Dendritic cell treated with granulocyte-macrophage colony-stimulating factor and Interleukin-4, amounts not matched to agents 40 ng/mL and 50 ng/mL, for 4 days (primary cell): ENCODE measurements at regions not wholly inside any gene's neighbourhood (a gene's known extent, or its start where the extent isn't known, plus 50 kb on each side); places are given as distances from the start of the nearest gene placed in this dataset.

Source experiments
- H3K27ac Mint-ChIP-seq: one replicate; pipeline ENCODE4 v1.8.0; 2022; ENCODE audit warnings: mild to moderate bottlenecking, mixed read lengths
- H3K27me3 Mint-ChIP-seq: one replicate; pipeline ENCODE4 v1.8.0; 2022; ENCODE audit warnings: mild to moderate bottlenecking, mixed read lengths
- H3K36me3 Mint-ChIP-seq: one replicate; pipeline ENCODE4 v1.8.0; 2022; ENCODE audit warnings: low read depth, mixed read lengths
- H3K4me1 Mint-ChIP-seq: one replicate; pipeline ENCODE4 v1.8.0; 2022; ENCODE audit warnings: low read depth, mixed read lengths
- H3K4me3 Mint-ChIP-seq: one replicate; pipeline ENCODE4 v1.8.0; 2022; ENCODE audit warnings: mild to moderate bottlenecking, moderate library complexity, mixed read lengths
- H3K9me3 Mint-ChIP-seq: one replicate; pipeline ENCODE4 v1.8.0; 2022; ENCODE audit warnings: mixed read lengths
- intact Hi-C: fragments of 100-400 bp; cut with micrococcal nuclease; formaldehyde crosslinking; loops from one replicate; pipeline ENCODE4 v1.15.0; 2022

DNA sequence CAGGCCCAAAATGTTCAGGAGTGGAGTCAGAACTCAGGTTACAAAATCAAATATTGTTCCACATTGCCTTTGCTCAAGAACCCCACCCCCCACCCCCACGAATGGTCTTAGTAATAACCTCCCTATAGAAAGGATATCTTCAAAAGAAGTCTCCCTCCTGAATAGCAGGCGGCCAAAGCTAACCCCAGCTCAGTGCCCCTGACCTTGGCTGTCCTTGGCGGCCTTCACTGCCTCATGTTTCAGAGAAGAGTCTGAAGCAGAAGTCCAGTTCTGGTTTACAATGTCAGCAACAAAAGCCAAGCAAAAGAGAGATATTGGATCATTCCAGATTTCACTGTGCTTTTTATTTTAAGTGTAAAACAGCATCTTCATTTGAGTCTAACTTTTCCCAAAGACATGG is 476.5 kb upstream of the NRP1 start:
- Mint-ChIP-seq H3K4me1 (no peaks in the 10 kb centered on the region), H3K27me3 (peaks cover 6% of the 10 kb centered on the region), H3K27ac (no peak overlapping the region), H3K36me3 (no peaks in the 10 kb centered on the region), H3K9me3 (no peaks in the 10 kb centered on the region), H3K4me3 (no peak overlapping the region)
- intact Hi-C loops: no loop called here

DNA sequence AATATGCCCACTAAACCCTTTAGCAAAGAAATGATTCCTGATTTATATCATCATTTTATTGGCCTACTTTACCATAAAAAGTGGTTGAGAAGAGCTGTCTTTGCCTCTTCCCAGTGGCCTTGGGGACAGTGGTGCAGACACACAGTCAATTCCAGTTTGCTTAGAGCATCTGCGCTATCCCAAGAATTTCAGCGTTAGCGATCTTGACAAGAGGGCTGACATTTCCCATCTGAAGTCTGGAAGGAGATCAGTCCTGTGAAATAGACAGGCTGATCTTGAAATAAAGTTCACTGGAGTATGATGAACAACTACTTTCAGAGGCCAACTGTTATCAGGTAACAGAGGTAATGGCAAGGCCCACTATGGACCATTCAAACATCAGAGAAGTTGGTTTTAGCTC is 475.3 kb upstream of the NRP1 start:
- Mint-ChIP-seq H3K27me3 (peaks cover 6% of the 10 kb centered on the region), H3K4me1 (no peaks in the 10 kb centered on the region), H3K4me3 (no peak overlapping the region), H3K9me3 (no peaks in the 10 kb centered on the region), H3K36me3 (no peaks in the 10 kb centered on the region), H3K27ac (no peak overlapping the region)
- intact Hi-C loops: no loop called here

DNA sequence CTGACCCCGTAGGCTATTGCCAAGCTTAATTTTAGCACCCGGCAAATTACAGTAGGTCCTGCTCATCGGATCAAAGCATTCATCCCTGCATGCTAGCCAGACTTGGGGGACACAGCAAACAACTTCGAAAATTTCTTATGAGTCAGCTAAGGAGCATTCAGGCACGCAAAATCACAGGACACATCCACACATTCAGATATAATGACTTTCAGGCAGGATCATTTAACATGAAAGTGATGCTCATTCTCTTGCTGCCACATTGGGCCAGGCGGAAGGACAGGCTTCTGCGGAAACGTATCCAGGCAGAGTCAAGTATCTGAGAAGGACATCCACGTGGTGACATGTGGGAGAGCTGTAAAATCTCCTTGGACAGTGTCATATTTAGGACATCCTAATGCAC is 474.0 kb upstream of the NRP1 start:
- peaks cover 6% of the 10 kb centered on the region for H3K27me3 Mint-ChIP-seq
- intact Hi-C loops: no loop called here
- no peaks in the 10 kb centered on the region for H3K36me3 Mint-ChIP-seq
- no peak overlapping the region for H3K27ac Mint-ChIP-seq
- H3K4me3 Mint-ChIP-seq: no peak overlapping the region
- H3K9me3 Mint-ChIP-seq: no peaks in the 10 kb centered on the region
- no peaks in the 10 kb centered on the region for H3K4me1 Mint-ChIP-seq

GRCh38 chr10:33807531-33808359 is 473.3 kb upstream of the NRP1 start:
- H3K4me1 Mint-ChIP-seq: no peaks in the 10 kb centered on the region
- H3K4me3 Mint-ChIP-seq: no peak overlapping the region
- no peaks in the 10 kb centered on the region for H3K9me3 Mint-ChIP-seq
- H3K27ac Mint-ChIP-seq: no peak overlapping the region
- peaks cover 6% of the 10 kb centered on the region for H3K27me3 Mint-ChIP-seq
- H3K36me3 Mint-ChIP-seq: no peaks in the 10 kb centered on the region
- intact Hi-C loops: no loop called here

- Mint-ChIP-seq H3K4me3 (no peak overlapping the region), H3K27ac (no peak overlapping the region), H3K9me3 (no peaks in the 10 kb centered on the region), H3K27me3 (peaks cover 3% of the 10 kb centered on the region), H3K36me3 (no peaks in the 10 kb centered on the region), H3K4me1 (no peaks in the 10 kb centered on the region)
- intact Hi-C loops: no loop called here
These were observed 471.4 kb upstream of the NRP1 start for GRCh38 chr10:33805831-33806230.

DNA sequence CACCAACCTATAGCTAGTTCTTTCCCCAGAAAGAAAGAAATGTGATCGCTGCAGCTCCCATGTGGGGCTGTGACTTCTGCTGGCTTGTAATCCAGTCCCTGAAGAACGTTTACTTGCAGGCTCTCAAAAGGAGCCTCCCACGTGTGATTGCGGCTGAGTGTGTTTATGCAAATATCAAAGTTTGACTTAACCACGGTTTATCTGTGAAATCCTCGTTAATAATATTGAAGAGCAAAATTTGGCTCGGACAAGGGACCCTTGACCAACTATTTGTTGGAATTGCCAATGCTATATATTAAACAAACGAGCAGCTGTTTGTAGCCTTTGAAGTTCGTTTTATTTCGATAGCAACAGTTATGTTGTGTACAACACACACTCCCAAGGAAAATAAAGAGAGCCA is 470.1 kb upstream of the NRP1 start:
- H3K9me3 Mint-ChIP-seq: no peaks in the 10 kb centered on the region
- H3K4me1 Mint-ChIP-seq: no peaks in the 10 kb centered on the region
- intact Hi-C loops: no loop called here
- H3K4me3 Mint-ChIP-seq: no peak overlapping the region
- peaks cover 3% of the 10 kb centered on the region for H3K27me3 Mint-ChIP-seq
- no peaks in the 10 kb centered on the region for H3K36me3 Mint-ChIP-seq
- no peak overlapping the region for H3K27ac Mint-ChIP-seq

GRCh38 chr10:33803248-33803647 is 468.8 kb upstream of the NRP1 start:
- intact Hi-C loops: no loop called here
- no peaks in the 10 kb centered on the region for H3K9me3 Mint-ChIP-seq
- H3K4me1 Mint-ChIP-seq: no peaks in the 10 kb centered on the region
- no peak overlapping the region for H3K27ac Mint-ChIP-seq
- peaks cover 3% of the 10 kb centered on the region for H3K27me3 Mint-ChIP-seq
- H3K4me3 Mint-ChIP-seq: no peak overlapping the region
- no peaks in the 10 kb centered on the region for H3K36me3 Mint-ChIP-seq

GRCh38 chr10:33802566-33802965 is 468.1 kb upstream of the NRP1 start:
- Mint-ChIP-seq H3K4me1 (no peaks in the 10 kb centered on the region), H3K4me3 (no peak overlapping the region), H3K36me3 (no peaks in the 10 kb centered on the region), H3K27ac (no peak overlapping the region), H3K27me3 (peaks cover 3% of the 10 kb centered on the region), H3K9me3 (no peaks in the 10 kb centered on the region)
- intact Hi-C loops: no loop called here

DNA sequence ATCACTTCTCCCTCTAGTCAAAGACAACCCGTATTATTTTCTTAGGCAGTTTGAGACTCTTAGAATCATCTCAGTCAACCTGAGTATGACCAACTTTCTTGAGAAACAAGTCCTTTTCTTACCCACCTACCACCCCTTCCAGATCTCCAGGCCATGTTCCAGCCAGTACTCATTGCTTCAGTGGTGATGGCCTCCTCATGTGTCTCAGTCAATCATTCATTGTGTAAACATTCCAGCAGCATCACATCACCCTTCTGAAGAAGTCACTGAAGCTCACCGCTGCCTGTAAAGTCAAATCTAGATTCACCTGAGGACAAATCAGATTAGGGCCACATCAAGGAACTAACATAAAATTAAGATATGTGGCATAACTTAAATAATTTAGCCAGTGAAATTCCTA is 467.2 kb upstream of the NRP1 start:
- Mint-ChIP-seq H3K4me1 (no peaks in the 10 kb centered on the region), H3K9me3 (no peaks in the 10 kb centered on the region), H3K36me3 (no peaks in the 10 kb centered on the region), H3K27me3 (peaks cover 3% of the 10 kb centered on the region), H3K27ac (no peak overlapping the region), H3K4me3 (no peak overlapping the region)
- intact Hi-C loops: no loop called here

GRCh38 chr10:33800986-33801385 is 466.5 kb upstream of the NRP1 start:
- Mint-ChIP-seq H3K4me1 (no peaks in the 10 kb centered on the region), H3K27me3 (peaks cover 4% of the 10 kb centered on the region), H3K27ac (no peak overlapping the region), H3K4me3 (no peak overlapping the region), H3K36me3 (no peaks in the 10 kb centered on the region), H3K9me3 (no peaks in the 10 kb centered on the region)
- intact Hi-C loops: no loop called here

GRCh38 chr10:33800545-33800944 is 466.1 kb upstream of the NRP1 start:
- peaks cover 4% of the 10 kb centered on the region for H3K27me3 Mint-ChIP-seq
- H3K9me3 Mint-ChIP-seq: no peaks in the 10 kb centered on the region
- intact Hi-C loops: no loop called here
- no peaks in the 10 kb centered on the region for H3K4me1 Mint-ChIP-seq
- H3K27ac Mint-ChIP-seq: no peak overlapping the region
- H3K36me3 Mint-ChIP-seq: no peaks in the 10 kb centered on the region
- H3K4me3 Mint-ChIP-seq: no peak overlapping the region

GRCh38 chr10:33799944-33800323 is 465.5 kb upstream of the NRP1 start:
- H3K4me3 Mint-ChIP-seq: no peak overlapping the region
- no peak overlapping the region for H3K27ac Mint-ChIP-seq
- no peaks in the 10 kb centered on the region for H3K4me1 Mint-ChIP-seq
- H3K36me3 Mint-ChIP-seq: no peaks in the 10 kb centered on the region
- intact Hi-C loops: no loop called here
- H3K27me3 Mint-ChIP-seq: peaks cover 4% of the 10 kb centered on the region
- no peaks in the 10 kb centered on the region for H3K9me3 Mint-ChIP-seq

DNA sequence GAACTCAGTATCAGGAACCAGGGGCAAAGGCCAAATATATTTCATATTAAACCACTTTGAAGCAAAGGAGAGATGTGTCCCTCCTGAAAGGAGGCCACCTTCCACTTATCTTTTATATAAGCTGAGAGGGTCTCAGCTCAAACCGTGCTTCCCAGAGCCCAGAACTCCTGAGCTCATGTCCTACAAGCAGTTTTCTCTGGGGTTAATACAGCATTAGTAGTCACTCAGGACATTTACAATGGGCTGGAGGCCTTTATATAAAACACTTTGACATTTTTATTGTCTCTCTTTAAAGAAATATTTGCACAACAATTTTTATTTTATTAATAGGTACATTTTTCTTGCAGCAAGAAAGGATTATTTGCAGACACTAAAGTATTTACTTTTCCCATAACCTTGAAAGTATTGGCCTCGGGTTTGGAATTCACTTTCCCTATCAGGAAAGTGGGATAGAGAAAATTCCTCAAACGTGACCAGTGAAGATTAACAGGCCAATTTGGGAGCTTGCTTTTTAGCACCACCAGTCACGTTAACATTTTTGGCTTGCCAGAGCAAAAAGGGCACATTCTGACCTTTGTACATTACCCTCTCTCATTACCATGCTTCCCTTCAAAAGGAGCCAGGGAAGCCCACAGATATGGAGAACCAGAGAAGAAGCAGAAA is 464.9 kb upstream of the NRP1 start:
- Mint-ChIP-seq H3K27ac (no peak overlapping the region), H3K9me3 (no peaks in the 10 kb centered on the region), H3K27me3 (peaks cover 4% of the 10 kb centered on the region), H3K4me3 (no peak overlapping the region), H3K4me1 (peaks cover 2% of the 10 kb centered on the region), H3K36me3 (no peaks in the 10 kb centered on the region)
- intact Hi-C loops: no loop called here

DNA sequence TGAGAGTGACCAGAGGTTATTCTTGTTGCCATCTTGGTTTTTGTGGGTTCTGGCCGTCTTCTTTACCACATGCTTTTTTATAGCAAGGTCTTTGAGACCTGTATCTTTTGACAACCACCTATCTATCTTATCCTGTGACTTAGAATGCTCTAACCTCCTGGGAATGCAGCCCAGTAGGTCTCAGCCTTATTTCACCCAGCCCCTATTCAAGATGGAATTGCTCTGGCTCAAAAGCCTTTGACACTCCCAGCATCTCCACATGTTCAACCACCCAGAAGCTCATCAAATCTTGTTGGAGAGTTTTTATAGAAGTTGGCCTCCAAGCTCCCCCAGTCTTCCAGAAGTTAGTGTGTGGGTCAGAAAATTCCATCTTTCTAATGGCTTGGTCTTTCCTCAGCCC is 464.3 kb upstream of the NRP1 start:
- H3K27ac Mint-ChIP-seq: no peak overlapping the region
- peaks cover 4% of the 10 kb centered on the region for H3K27me3 Mint-ChIP-seq
- no peak overlapping the region for H3K4me3 Mint-ChIP-seq
- intact Hi-C loops: no loop called here
- no peaks in the 10 kb centered on the region for H3K36me3 Mint-ChIP-seq
- peaks cover 9% of the 10 kb centered on the region for H3K4me1 Mint-ChIP-seq
- no peaks in the 10 kb centered on the region for H3K9me3 Mint-ChIP-seq

DNA sequence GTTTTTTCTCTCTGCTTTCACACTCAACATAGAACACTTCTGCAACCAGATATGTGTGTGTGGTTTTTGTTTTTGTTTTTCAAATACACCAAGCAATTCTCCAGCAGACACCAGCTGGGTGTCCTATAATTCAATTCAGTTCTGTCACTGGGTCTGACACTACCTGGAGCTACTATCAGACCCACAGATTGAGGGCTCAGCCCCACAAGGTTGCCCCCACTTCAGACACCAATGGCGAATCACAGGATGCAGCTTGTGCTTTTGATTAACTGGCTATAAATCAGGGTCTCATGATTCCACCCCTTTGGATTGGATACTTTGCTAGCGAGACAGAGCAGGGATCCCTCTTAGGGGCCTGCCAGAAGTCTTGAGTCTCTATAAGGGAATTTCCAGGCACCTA is 462.2 kb upstream of the NRP1 start:
- Mint-ChIP-seq H3K36me3 (no peaks in the 10 kb centered on the region), H3K4me1 (peaks cover 10% of the 10 kb centered on the region), H3K27ac (no peak overlapping the region), H3K27me3 (peaks cover 4% of the 10 kb centered on the region), H3K9me3 (no peaks in the 10 kb centered on the region), H3K4me3 (no peak overlapping the region)
- intact Hi-C loops: no loop called here
